Dermis microvascular lymphatic vessel endothelial cell (primary cell): ENCODE measurements at regions not wholly inside any gene's neighbourhood (a gene's known extent, or its start where the extent isn't known, plus 50 kb on each side); places are given as distances from the start of the nearest gene placed in this dataset.
"Not testable (repeated sequence)": the region's sequence is repeated elsewhere in the genome, so short reads cannot be mapped to it uniquely, and the experiment has no call there.

Experiments used
- DNase-seq, 2 donors: peaks; one replicate each; pipeline versions ENCODE4 v3.0.0 to v3.0.0-alpha.2; 2010; ENCODE audit warnings: low read depth in 2 of 2

DNA sequence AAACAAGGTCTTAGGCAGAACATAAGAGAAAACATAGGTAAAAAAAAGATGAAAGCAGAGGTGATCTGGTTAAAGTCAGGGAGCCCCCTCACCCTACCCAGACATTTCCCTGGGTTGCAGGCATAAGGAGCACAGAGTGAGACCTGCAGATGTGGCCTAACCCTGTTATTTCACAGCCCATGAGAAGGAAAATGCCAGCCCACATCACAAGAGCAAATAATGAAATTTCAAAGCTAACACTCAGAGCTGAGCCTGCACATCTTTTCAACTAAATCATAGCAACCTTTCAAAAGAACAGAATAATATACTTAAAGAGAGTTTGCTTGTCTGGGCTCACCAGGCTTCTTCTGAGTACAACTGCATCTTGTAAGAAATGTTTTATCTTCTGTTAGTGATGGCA lies 295.4 kb downstream of the RPAP3 start:
- DNase-seq = no peak

DNA sequence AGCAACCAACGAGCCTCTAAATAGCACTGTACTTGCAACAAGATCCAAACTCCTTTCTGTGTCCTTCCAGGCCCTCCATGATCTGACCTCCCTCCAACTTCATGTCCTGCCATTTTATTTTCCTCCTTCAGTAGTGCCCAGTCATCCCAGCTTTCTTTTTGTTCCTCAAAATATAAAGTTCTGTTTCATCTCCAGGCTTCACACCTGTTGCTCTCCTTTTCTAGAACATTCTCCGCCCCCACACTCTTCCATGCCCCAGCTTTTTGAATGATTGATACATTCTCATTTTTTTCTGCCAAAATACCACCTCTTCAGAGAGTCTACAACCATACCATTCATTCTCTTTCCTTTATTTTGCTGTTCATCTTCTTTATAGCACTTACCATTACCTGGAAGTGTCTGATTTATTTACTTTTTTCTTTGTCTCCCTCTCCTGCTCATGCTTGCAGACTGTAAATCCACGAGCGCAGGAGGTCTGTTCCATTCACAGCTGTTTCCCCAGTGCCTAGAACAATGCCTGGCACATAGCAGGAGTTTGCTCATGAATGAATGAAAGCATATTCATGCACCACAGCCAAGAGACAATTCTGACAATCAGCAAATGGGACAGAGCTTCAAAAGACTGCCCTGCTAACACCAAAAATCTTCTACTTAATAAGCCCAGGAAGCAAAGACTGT lies 296.4 kb downstream of the RPAP3 start:
- DNase-seq = no peak

DNA sequence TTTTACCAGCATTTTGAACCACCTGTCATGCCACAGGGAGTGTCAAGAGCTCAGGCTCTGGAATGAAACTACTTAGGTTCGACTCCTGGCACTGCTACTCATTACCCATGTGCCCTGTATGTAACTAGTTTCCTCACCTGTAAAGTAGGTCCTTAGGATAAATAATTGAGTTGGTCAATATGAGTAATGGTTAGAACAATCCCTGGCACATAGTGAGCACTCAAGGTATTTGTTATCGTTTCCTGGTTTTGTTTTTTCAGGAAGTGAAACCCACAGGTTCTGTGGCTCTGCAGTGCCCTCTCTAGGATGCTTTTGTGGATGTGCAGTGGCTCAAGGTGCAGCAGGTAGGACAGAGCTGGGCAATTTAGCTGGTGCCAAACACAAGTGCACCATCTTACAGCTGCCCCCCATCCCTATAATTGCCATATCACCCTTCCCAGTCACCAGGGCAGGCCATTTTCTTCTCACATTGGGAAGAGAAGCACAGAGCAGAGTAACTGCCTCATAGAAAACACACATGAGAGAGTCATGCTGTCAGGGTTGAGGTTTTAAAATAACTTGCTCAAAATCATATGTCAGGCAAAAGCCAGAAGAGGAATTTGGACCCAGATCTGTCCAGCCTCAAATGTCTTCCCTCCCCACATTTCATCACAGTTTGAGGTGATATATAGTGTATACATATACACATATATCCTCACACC lies 297.5 kb downstream of the RPAP3 start:
- peak in 1 of 2 donors; percentile 31 for DNase-seq

DNA sequence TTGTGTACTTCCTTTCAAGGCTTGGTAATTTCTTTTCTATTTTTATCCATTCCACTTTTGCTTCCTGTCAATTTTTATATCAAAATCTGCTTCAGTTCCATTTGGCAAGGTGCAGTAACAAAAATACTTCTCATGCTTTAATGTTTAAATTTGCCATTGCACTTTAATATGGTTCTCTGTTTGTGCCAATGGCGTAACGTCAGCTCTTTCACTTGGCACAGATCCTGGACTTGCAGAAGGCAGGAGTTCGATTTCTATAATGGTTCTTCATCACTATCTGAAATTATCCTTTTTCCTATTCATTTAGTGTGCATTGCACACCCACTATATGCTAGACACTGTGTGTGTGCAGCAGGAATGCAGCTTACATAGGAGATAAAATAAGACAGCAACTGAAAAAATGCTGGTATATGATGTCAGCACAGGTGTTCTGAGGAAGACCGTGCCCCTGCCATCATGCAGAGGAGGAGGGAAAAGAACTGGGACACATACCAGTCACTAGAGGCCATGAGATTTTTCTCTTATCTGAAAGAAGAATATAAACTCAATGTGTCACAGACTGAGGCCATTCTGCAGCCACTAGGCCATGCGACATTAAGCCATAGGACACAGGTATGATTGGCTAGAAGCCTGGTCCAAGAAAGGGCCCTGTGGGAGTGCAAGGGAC lies 298.2 kb downstream of the RPAP3 start:
- no peak for DNase-seq

DNA sequence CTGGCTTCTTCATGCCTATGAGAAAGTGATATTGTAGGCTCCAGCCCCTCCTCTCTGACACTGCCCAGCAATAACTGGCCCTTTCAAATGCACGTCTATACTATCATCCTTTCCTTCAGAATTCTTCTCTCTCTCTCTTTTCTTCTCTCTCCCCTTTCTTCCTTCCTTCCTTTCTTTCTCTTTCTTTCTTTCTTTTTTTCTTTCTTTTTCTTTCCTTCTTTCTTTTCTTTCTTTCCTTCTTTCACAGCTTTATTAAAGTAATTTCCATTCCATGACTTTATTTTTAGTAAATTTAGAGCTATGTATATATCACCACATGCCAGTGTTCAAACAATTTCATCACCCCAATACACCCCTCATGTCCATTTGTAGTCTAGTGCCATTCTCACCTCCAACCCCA lies 302.1 kb downstream of the RPAP3 start:
- DNase-seq = no peak

DNA sequence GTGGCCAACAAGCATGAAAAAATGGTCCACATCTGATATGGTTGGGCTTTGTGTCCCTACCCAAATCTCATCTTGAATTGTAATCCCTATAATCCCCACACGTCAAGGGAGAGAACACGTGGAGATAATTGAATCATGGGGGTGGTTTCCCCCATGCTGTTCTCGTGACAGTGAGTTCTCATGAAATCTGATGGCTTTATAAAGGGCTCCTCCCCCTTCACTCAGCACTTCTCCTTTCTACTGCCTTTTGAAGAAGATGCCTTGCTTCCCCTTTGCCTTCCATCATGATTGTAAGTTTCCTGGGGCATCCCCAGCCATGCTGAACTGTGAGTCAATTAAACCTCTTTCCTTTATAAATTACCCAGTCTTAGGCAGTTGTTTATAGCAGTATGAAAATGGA lies 304.6 kb downstream of the RPAP3 start:
- DNase-seq = not testable (repeated sequence)

DNA sequence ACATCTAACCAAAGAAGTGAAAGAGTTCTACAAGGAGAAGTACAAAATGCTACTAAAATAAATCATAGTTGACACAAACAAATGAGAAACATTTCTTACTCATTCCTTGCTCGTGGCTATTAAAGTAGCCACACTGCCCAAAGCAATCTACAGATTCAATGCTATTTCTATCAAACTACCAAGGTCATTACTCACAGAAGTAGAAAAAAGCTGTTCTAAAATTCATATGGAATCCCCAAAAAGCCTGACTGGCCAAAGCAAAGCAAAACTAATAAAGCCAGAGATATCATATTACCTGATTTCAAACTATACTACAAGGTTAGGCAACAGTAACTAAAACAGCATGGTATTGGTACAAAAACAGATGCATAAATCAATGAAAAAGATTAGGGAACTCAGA lies 305.6 kb downstream of the RPAP3 start:
- DNase-seq = no peak

DNA sequence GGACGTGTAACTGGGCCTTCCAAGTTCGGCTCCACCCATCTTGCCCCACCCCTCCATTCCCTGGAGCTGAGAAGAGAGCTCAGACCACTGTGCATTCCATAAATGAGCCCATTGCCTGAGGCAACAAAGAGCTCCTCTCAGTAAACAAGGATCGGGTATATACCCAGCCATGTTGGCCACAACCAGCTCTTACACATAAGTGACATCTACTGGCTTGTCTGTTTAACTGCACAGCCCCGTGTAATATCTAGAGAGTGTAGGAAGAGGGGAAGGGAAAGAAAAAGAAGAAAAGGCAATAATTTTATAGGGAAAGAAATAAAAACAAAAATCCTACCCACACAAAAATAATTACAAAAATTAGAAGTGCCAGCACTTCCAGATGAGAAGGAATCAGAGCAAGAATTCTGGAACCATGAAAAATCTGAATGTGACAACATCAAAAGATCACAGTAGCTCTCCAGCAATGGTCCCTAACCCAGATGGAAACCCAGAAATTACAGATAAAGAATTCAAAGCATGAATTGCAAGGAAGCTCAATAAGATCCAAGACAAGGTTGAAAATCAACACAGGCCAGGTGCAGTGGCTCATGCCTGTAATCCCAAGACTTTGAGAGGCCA lies 308.1 kb downstream of the RPAP3 start:
- DNase-seq = peak; percentile 25 to 75

DNA sequence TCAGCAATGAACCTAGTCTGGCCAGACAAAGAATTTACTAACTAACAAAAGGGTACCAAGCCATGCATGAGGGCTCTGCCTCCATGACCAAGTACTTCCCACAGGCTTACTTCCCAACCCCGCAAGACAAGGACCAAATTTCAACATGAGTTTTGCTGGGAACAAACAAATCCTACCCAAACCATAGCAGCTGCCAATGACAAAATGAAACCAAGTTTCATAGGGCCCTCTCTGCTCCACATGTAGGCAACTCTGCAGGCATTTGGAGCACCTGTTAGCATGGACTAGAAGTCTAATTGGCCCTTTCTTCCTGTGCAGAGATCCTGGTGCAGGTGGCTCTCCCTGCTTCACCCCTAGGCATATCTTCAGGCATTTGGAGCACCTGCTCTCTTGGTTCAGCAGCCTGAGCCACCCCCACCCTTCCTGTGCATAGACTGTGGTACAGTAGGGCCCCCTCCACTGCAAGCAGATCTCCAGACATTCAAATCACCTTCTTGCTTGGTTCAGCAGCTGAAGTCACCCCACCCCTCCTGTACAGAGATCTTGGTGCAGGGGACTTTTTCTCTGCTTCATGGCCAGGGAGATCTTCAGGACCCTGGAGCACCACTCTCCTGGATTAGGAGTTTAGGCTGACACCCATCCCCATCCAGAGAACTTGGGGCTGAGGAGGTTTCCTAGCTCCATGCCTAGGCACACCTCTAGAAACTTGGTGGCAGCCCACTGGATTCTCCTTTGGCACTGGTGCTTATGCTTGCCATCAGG lies 308.7 kb downstream of the RPAP3 start:
- no peak for DNase-seq

DNA sequence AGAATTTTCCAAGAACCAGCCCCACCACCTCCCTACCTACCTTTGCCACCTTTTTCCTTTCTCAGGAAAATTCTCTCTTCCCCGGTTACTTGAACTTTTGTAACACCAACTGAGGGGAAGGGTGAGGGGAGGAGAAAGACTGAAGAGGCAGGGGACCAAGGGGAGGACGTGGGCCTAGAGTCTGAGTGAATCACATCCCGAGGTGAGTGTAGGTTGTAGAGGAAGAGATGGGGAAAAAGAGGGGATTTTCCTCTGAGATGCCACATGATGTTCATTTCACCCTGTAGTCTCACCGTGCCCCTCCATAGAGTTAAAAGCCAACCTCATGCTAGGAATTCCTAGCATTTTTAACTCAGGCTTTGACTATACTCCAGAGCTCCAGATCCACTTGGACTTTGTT lies 311.8 kb downstream of the RPAP3 start:
- DNase-seq = no peak

DNA sequence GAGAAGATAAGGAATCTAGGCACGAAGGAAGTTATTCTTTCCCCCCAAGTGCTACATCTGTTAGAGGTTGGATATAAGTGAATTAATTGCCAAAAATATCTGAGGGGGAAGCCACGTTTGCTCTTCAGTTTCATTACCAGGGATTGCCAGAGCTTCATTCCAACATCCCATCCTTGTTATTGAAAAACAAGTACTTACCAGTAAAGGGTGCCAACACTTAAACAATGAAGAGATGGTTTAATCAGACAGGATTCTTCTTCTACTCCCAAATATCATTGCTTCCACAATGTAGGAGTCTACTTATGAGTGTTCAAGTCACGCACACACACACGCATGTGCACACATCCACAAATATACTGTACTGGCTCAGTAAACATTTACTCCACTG lies 312.4 kb downstream of the RPAP3 start:
- peak in 1 of 2 donors; percentile 5 for DNase-seq

DNA sequence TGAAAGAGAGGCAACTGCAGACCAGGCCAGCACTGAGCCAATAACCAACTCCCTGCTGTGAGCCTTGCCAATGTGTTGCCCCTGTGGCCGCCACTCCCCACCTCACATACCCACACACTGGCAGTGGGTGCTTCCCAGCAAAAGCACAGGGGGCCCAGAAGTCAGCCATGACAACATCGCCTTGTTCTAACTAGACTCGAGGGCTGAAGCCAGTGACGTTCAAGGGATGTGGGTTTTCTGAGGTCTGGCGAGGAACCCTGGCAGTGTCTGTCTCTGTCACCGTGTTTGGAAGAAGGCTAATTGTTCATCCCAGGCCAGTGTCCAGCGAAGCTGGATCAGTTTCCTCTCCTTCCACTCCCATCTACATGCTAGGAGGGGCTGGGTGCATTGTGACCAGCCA lies 311.8 kb upstream of the AMIGO2 start:
- no peak for DNase-seq

DNA sequence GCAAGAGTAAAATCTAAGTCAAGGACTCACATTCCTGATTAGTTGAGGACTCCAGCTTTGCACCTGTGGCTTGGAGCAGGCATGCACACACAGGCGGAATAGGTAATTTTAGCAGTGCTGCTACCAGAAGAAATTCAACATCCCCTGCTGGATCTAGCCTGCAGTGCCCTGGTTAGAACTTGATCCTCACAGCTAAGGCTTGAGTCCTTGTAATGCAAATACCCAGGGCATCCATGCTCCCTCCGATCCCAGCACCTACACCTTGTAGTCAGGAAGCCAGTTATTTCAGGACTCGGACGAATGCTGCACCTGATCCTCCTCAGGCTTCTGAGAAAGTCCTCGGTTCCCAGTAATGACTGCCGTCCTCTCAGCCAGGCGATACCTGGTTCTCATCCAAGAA lies 309.0 kb upstream of the AMIGO2 start:
- no peak for DNase-seq

DNA sequence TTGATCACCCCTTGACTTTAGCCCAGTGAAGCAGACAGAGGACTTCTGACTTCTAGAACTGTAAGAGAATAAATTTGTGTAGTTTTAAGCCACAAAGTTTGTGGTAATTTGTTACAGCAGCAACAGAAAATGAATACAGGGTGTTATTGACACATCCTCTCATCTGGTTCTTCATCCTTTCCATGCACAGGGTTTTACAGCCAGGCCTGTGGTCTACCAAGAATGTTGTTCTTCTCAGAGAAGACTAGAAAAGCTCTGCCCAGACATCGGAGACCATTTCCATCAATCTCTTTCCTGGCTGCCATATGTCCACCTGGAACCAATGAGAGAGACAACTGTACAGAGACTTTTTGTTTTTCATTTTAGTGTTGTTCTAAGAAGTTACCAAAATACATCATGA lies 308.2 kb upstream of the AMIGO2 start:
- DNase-seq = no peak

DNA sequence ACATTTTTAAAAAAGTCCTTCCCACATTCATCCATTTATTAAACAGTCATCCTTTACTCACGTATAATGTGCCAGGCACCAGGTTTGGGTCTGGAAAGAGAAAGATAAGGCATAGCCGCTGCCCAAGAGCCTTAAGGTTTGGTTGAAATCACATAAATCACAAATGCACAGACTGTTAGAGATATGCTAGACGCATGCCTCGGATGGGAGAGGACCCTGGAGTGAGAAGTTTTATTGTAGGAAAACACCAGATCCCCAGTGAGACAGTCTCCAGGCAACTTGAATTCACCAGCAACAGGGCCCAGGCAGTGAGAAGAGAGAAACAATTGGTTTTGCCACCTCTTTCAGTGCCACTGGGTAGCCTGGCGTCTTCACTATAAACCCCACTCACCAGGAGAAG lies 305.9 kb upstream of the AMIGO2 start:
- DNase-seq = no peak

DNA sequence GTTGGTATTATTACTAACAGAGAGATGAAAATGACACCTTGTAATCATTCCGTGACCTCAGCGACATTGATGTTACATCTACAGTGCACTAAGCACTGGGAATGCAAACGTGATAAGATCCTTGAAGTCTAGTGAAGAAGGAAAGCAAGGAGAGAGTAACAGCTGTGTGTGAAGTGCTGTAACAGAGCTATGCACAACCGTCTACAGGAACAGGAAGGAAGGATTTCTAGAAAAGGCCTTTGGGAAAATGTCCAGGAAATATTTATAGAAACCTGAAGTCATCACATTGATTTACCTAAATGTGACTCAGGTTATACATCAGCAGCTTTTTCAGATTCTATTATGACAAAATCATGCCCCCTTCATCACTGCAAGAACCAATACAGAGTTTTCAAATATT lies 304.2 kb upstream of the AMIGO2 start:
- DNase-seq = peak in 1 of 2 donors; percentile 52

DNA sequence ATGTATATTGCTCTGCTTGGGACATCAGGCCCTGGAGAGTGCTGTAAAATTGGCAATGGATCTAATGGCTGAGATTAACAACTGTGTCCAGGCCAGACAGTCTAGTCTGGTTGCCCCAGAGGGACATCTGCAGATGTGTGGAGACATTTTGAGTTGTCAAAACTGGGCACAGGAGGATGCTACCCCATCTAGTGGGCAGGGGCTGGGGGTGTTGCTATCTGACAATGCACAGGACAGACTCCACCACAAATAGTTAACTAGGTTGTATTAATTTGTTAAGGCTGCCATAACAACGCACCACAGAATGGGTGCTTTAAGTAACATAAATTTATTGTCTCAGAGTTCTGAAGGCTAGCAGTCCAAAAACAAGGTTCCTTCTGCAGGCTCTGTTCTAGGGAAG lies 302.5 kb upstream of the AMIGO2 start:
- DNase-seq = no peak

DNA sequence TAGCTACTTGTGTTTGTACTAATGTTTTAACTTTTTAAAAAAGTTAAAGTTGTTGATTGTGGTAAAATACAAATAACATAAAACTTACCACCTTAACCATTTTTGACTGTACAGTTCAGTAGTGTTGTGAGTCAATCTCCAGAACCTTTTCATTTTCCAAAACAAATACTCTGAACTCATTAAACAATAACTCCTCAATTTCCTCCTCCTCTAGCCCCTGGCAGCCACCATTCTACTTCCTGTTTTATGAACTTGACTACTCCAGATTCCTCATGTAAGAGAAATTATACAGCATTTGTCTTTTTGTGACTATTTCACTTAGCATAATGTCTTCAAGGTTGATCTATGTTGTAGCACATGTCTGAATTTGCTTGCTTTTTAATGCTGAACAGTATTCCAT lies 299.1 kb upstream of the AMIGO2 start:
- peak in 1 of 2 donors; percentile 76 for DNase-seq

DNA sequence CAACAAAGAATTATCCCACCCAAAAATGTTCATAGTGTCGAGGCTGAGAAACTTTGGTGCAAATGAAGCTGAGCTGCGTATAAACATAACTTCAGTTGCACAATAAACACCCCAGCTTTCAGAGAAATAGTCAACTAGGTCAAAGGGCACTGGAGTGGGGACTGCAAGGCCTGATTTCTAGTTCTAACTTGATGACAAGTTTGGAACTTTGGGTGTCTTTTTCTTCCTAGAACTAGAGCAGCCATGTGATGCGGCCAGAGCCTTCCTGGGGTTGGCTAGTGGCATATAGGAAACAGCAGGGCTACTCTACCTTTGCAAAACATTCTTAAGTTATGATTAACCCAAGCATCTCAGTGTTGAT lies 298.4 kb upstream of the AMIGO2 start:
- no peak for DNase-seq

DNA sequence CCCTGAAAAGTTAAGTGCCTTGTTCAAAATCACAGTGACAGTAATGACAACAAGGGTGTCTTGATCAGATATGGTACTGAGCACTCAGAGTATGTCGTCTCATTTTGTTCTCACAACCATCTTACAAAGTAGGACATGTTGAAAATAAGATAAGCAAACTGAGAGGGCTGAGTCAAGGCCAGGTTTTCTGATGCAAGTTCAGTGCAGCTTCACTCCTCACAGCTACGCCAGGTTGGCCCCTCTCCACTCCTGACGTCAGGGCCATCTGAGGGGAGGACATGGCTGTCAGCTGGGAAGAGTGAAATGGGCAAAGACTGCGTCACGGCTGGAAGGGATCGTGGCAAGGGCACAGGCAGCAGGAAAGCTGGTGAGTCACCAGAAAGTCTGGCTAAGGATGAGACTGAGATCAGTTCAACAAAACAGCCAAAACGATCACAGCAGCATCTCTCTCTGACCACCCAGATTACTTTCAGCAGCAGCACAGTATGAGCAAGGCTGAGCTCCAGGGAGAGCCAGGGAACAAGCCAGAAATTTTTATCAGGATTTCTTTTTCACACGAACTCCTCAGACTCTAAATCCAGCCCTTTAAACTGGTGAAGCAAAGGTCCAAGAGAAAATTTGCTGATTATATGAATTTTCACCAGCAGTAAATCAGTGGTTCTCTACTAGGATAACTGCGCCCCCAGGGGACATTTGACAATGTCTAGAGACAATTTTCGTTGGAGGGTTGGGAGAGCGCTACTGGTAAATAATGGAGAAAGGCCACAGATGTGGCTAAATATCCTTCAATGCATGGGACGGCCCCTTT lies 297.9 kb upstream of the AMIGO2 start:
- peak; percentile 67 to 91 for DNase-seq

DNA sequence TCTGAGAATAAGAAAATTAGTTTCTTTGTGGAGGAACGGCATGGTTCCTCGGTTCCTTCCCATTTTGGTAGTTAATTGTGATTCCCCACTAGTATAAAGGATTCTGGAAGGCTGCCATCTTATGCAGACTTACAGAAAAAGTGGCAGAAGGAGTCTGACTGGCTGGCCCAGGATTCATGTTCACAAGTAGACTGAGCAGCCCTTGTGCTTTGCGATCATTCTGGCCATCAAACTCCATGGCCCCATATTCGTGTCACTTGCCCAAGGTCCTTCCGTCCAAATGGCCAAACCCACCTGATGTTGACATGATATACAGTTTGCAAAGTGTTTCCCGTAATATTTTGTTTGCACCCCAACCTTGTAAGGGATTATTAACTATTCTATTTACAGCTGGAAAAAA lies 297.2 kb upstream of the AMIGO2 start:
- no peak for DNase-seq
